ENCODE measurements at regions not wholly inside any gene's neighbourhood (a gene's known extent, or its start where the extent isn't known, plus 50 kb on each side); places are given as distances from the start of the nearest gene placed in this dataset.
"Not testable (repeated sequence)": the region's sequence is repeated elsewhere in the genome, so short reads cannot be mapped to it uniquely, and the experiment has no call there.

- Histone ChIP-seq H4K20me1 (ENCODE audit: insufficient read depth) (no peaks in the 10 kb centered on the region), H3K27ac (ENCODE audit: low read length) (no peak overlapping the region), H3K9me2 (ENCODE audit: insufficient read depth, low read length) (no peaks in the 10 kb centered on the region), H3K36me3 (ENCODE audit: insufficient read depth, low read length) (no peaks in the 10 kb centered on the region), H2AFZ (ENCODE audit: low read depth, low read length) (no peak overlapping the region), H3K4me2 (ENCODE audit: low read length) (no peak overlapping the region), H3K79me2 (replicated peaks; ENCODE audit: insufficient read depth, low read length) (no peaks in the 10 kb centered on the region), H3K9me3 (ENCODE audit: low read length) (no peaks in the 10 kb centered on the region), H3F3A (ENCODE audit: insufficient read depth, low read length, poor library complexity, severe bottlenecking) (no peaks in the 10 kb centered on the region), H3K4me3 (ENCODE audit: low read length) (peak overlapping the region; percentile 59), H3K27me3 (ENCODE audit: insufficient read depth, low read depth, low read length) (no peaks in the 10 kb centered on the region), H3K9ac (ENCODE audit: low read length) (no peak overlapping the region)
- no peak for TF ChIP-seq RAD21 (conservative IDR thresholded peaks at IDR 0.05)
Observed at GRCh38 chr15:20295238-20295811, 246.3 kb downstream of the GOLGA6L6 start.

- TF ChIP-seq EZH2 (IDR thresholded peaks at IDR 0.05; ENCODE audit: borderline replicate concordance, insufficient read depth, low read length, poor library complexity, severe bottlenecking) (no peak), POLR2AphosphoS5 (IDR thresholded peaks at IDR 0.05) (no peak)
- Histone ChIP-seq H3K4me2 (ENCODE audit: low read length) (no peak overlapping the region), H3K4me3 (ENCODE audit: low read length) (peak overlapping the region; percentile 59), H4K20me1 (ENCODE audit: insufficient read depth) (no peaks in the 10 kb centered on the region), H2AFZ (ENCODE audit: low read depth, low read length) (no peak overlapping the region), H3K27me3 (ENCODE audit: insufficient read depth, low read depth, low read length) (no peaks in the 10 kb centered on the region), H3K9me3 (ENCODE audit: low read length) (no peaks in the 10 kb centered on the region), H3K9ac (ENCODE audit: low read length) (no peak overlapping the region), H3K9me2 (ENCODE audit: insufficient read depth, low read length) (no peaks in the 10 kb centered on the region), H3F3A (ENCODE audit: insufficient read depth, low read length, poor library complexity, severe bottlenecking) (no peaks in the 10 kb centered on the region), H3K79me2 (replicated peaks; ENCODE audit: insufficient read depth, low read length) (no peaks in the 10 kb centered on the region), H3K36me3 (ENCODE audit: insufficient read depth, low read length) (no peaks in the 10 kb centered on the region), H3K27ac (ENCODE audit: low read length) (no peak overlapping the region)
Observed at GRCh38 chr15:20294651-20295237, 246.9 kb downstream of the GOLGA6L6 start.

GRCh38 chr15:20292422-20293005 lies 249.1 kb downstream of the GOLGA6L6 start:
- not testable (repeated sequence) for H3K9ac ChIP-seq (ENCODE audit: low read length); H3K27me3 ChIP-seq (ENCODE audit: insufficient read depth, low read depth, low read length); H3K4me3 ChIP-seq (ENCODE audit: low read length); H4K20me1 ChIP-seq (ENCODE audit: insufficient read depth); H2AFZ ChIP-seq (ENCODE audit: low read depth, low read length); H3K27ac ChIP-seq (ENCODE audit: low read length); H3K4me2 ChIP-seq (ENCODE audit: low read length); H3K9me2 ChIP-seq (ENCODE audit: insufficient read depth, low read length); H3F3A ChIP-seq (ENCODE audit: insufficient read depth, low read length, poor library complexity, severe bottlenecking); H3K36me3 ChIP-seq (ENCODE audit: insufficient read depth, low read length); H3K9me3 ChIP-seq (ENCODE audit: low read length); H3K79me2 ChIP-seq (replicated peaks; ENCODE audit: insufficient read depth, low read length)

- H3K9me2 ChIP-seq (ENCODE audit: insufficient read depth, low read length); H3K4me2 ChIP-seq (ENCODE audit: low read length); H4K20me1 ChIP-seq (ENCODE audit: insufficient read depth); H3K36me3 ChIP-seq (ENCODE audit: insufficient read depth, low read length); H3K4me3 ChIP-seq (ENCODE audit: low read length); H3F3A ChIP-seq (ENCODE audit: insufficient read depth, low read length, poor library complexity, severe bottlenecking); H3K27ac ChIP-seq (ENCODE audit: low read length); H3K9me3 ChIP-seq (ENCODE audit: low read length); H3K9ac ChIP-seq (ENCODE audit: low read length); H3K27me3 ChIP-seq (ENCODE audit: insufficient read depth, low read depth, low read length); H3K79me2 ChIP-seq (replicated peaks; ENCODE audit: insufficient read depth, low read length); H2AFZ ChIP-seq (ENCODE audit: low read depth, low read length): not testable (repeated sequence)
Observed at GRCh38 chr15:20291616-20292015, 250.0 kb downstream of the GOLGA6L6 start.

- H3K9ac ChIP-seq (ENCODE audit: low read length); H4K20me1 ChIP-seq (ENCODE audit: insufficient read depth); H3K9me3 ChIP-seq (ENCODE audit: low read length); H3K27me3 ChIP-seq (ENCODE audit: insufficient read depth, low read depth, low read length); H3F3A ChIP-seq (ENCODE audit: insufficient read depth, low read length, poor library complexity, severe bottlenecking); H3K79me2 ChIP-seq (replicated peaks; ENCODE audit: insufficient read depth, low read length); H3K9me2 ChIP-seq (ENCODE audit: insufficient read depth, low read length); H3K4me3 ChIP-seq (ENCODE audit: low read length); H3K27ac ChIP-seq (ENCODE audit: low read length); H3K36me3 ChIP-seq (ENCODE audit: insufficient read depth, low read length); H3K4me2 ChIP-seq (ENCODE audit: low read length); H2AFZ ChIP-seq (ENCODE audit: low read depth, low read length): not testable (repeated sequence)
Observed at GRCh38 chr15:20290606-20291005, 251.0 kb downstream of the GOLGA6L6 start.

- H4K20me1 ChIP-seq (ENCODE audit: insufficient read depth); H3K36me3 ChIP-seq (ENCODE audit: insufficient read depth, low read length); H3K9me3 ChIP-seq (ENCODE audit: low read length); H3K79me2 ChIP-seq (replicated peaks; ENCODE audit: insufficient read depth, low read length); H3K9ac ChIP-seq (ENCODE audit: low read length); H3F3A ChIP-seq (ENCODE audit: insufficient read depth, low read length, poor library complexity, severe bottlenecking); H2AFZ ChIP-seq (ENCODE audit: low read depth, low read length); H3K27ac ChIP-seq (ENCODE audit: low read length); H3K4me3 ChIP-seq (ENCODE audit: low read length); H3K4me2 ChIP-seq (ENCODE audit: low read length); H3K27me3 ChIP-seq (ENCODE audit: insufficient read depth, low read depth, low read length); H3K9me2 ChIP-seq (ENCODE audit: insufficient read depth, low read length): not testable (repeated sequence)
Observed at GRCh38 chr15:20289538-20290103, 252.0 kb downstream of the GOLGA6L6 start.

GRCh38 chr15:20288800-20289537 lies 252.6 kb downstream of the GOLGA6L6 start:
- not testable (repeated sequence) for H3F3A ChIP-seq (ENCODE audit: insufficient read depth, low read length, poor library complexity, severe bottlenecking); H3K27ac ChIP-seq (ENCODE audit: low read length); H4K20me1 ChIP-seq (ENCODE audit: insufficient read depth); H3K4me2 ChIP-seq (ENCODE audit: low read length); H3K79me2 ChIP-seq (replicated peaks; ENCODE audit: insufficient read depth, low read length); H3K9me2 ChIP-seq (ENCODE audit: insufficient read depth, low read length); H3K36me3 ChIP-seq (ENCODE audit: insufficient read depth, low read length); H2AFZ ChIP-seq (ENCODE audit: low read depth, low read length); H3K9ac ChIP-seq (ENCODE audit: low read length); H3K27me3 ChIP-seq (ENCODE audit: insufficient read depth, low read depth, low read length); H3K4me3 ChIP-seq (ENCODE audit: low read length); H3K9me3 ChIP-seq (ENCODE audit: low read length)

All from neural cell (in vitro differentiated cells).